Stimulated activated CD4-positive, alpha-beta T cell treated with anti-CD3 and anti-CD28 coated beads, Interleukin-1b, Interleukin-23, amount 100 ng/mL, for 24 hours (primary cell): ENCODE measurements at regions not wholly inside any gene's neighbourhood (a gene's known extent, or its start where the extent isn't known, plus 50 kb on each side); places are given as distances from the start of the nearest gene placed in this dataset.
"Not testable (repeated sequence)": the region's sequence is repeated elsewhere in the genome, so short reads cannot be mapped to it uniquely, and the experiment has no call there.

ENCODE experiments used
- DNase-seq, 4 experiments: peaks; one replicate each; pipeline ENCODE4 v3.0.0-alpha.2; 2020; ENCODE audit warnings: low read depth in 4 of 4, low spot score in 1 of 4

DNA sequence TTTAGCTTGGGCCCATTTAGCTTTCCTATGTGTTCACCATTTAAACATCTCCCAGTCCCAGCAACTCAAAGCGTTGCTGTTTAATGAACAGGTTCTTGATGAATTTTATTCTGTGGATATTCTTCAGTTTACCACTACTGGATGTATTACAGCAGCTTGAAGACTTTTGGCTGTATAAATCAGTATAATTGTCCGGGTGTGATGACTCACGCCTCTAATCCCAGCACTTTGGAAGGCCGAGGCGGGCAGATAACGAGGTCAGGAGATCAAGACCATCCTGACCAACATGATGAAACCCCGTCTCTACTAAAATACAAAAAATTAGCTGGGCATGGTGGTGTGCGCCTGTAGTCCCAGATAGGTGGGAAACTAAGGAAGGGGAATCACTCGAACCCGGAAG lies 1286.7 kb upstream of the EYS start:
- DNase-seq: not testable (repeated sequence)

DNA sequence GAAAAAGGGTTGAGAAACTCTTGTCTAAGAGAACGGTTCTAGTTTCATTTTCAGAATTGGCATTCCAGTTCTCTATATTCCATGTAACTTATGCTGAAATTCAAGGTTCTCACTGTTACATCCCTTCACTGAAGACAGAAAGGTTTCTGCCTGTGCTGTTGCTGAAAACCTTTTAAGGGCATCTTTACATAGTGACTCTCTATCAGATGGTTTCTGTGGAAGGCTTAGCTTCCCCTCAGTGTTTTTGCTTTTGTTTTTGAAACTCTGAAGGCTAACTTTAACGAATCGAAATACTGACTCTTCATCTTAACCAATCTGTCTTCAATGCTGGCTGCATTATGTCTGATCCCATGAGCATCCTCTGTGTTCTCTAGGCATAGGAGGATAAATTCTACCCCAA lies 1286.2 kb upstream of the EYS start:
- no peak for DNase-seq

DNA sequence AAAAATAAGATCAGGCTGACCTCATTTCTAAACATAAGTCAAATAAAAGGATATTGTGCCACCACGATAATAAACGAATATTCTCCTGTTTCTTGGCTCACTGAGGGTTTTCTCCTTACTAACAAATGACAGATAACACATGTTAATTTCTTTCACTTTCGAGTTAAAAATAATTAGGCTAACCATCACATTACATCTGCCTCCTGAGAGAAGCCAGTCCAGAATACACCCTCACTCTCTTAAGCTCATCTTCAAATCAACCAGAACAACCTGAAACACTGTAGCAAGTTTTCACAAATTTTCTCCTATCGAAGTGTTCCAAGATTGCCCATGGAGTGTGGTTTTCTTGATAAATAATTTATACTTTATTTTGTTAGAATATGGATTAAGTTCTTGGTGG lies 1285.6 kb upstream of the EYS start:
- no peak for DNase-seq

DNA sequence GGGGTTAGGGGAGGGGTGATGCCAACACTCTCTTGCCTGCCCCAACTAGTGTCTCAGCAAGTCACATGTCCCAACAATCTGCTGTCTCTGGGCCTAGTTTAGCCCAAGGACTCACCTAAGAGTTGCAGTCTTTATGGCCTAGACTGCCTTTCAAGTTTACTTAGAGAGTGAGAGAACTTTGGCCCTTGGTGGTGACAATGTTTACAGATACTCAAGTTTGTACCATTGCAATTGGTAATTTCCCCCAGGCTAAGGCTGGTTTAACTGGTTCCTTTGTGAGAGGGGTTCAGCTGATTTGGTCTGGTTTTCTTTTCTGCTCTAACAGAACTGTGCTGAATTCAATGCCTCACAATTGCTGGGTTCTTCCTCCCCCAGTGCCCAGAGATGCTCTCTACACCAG lies 1279.9 kb upstream of the EYS start:
- DNase-seq: no peak

DNA sequence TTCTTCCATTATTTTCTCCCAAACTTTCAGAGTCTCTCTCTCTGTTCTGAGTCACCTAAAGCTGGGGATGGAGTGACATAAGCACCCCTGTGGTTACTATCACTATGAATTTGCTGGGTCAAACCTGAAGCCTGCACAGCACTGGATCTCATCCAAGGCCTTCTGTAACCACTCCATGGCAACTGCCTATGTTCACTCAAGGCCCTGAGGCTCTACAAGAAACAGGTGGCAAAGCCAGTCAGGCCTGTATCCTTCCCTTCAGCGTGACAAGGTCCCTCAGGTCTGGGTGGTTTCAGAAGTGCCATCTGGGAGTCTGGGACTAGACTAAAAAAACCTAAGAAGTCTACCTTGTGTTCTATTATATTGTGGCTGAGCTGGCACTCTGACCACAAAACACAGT lies 1278.8 kb upstream of the EYS start:
- DNase-seq: no peak

DNA sequence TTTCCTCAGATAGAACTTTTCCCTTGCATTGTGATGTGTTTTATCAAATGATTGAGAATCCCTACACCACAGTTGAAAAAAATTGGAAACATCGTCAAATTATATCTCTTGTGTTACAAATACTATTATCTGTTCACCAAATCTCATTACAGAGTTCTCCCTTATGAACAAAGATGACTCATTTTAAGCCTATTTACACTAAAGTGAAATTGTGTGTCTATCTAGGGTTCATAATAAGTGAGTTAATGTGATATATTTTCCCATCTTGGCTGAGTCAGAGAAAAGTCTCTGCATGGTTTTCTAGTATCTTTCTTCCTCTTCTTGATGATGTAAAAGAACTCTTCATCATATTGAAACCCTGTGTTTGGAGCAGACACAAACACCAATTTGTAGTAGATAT lies 1263.3 kb upstream of the EYS start:
- no peak for DNase-seq

DNA sequence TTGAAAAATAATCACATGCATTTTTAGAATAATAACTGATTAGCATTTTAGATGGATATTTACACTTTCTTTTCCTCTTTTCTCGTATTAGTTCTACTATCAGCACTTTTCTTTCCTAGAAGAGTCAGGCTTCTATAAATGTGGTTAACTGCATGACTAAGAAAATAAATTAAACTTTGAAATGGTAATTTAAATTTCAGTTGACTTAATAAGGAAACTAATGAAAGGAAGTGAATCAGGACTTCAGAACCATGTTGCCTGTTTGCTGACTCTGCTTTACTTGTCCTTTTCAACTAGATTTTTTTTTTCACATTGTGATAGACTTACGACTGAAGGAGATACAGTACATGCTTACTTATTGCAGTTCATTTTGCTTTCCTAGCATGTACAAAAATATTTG lies 1258.2 kb upstream of the EYS start:
- DNase-seq: no peak

DNA sequence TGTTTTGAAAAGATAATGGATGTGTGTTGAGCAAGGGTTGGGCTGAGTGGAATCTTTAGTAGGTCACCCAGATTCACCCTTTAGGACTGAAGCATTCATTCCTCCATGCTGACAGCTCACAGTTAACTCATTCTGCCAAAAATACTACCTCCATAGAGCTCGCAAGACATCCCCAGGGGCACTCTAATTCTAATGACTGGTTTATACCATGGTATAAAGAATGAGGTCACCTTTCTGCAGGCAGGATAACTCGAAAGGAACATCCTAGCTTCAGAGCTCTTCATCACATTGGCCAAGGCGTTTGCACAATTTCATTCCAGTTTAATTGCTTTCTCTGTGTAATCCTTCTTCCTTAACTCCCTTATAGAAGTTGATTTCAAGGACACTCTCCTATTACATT lies 1257.2 kb upstream of the EYS start:
- DNase-seq: no peak

DNA sequence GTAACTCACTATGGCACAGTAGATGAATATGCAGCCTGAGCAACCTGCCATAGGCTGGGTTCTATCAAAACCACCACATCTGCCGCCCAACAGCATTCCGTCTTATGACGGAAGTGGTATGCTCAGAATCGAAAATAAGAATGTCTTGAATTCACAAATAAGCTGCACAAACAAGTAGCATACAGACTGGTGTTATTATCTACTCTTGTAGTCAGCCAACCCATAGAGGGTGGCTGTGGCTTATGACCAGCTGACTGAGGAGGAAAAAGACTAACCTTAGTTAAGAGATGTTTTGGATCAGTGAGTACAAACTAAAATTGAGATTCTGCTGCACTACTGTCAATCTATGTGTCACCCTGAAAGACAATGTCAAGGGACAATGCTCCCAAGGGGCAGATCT lies 1255.1 kb upstream of the EYS start:
- no peak for DNase-seq

DNA sequence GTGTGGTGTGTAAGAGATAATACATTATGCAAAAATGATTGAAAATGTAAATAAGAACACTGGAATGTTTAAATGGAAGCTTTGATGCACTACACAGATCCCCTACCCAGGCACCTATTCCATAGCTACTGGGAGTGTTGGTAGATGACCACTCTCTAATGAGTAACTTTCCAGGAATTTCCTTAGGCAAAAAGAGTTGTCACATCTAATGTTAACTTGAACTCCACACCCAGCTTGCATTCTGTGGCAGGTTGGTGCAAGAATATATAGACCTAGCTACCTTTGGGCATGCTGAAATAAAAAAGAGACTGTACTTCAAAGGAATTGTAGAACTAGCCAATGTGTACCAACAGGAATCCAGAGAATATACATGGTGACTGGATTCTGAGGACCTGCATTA lies 1254.2 kb upstream of the EYS start:
- DNase-seq: no peak

DNA sequence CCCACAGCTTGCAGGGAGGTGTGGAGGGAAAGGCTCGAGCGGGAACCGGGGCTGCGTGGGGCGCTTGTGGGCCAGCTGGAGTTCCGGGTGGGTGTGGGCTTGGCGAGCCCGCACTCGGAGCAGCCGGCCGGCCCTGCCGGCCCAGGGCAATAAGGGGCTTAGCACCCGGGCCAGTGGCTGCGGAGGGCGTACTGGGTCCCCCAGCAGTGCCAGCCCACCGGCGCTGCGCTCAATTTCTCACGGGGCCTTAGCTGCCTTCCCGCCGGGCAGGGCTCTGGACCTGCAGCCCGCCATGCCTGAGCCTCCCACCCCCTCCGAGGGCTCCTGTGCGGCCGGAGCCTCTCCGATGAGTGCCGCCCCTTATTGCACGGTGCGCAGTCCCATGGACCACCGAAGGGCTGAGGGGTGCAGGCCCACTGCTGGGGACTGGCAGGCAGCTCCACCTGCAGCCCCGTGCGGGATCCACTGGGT lies 1242.2 kb upstream of the EYS start:
- no peak for DNase-seq

DNA sequence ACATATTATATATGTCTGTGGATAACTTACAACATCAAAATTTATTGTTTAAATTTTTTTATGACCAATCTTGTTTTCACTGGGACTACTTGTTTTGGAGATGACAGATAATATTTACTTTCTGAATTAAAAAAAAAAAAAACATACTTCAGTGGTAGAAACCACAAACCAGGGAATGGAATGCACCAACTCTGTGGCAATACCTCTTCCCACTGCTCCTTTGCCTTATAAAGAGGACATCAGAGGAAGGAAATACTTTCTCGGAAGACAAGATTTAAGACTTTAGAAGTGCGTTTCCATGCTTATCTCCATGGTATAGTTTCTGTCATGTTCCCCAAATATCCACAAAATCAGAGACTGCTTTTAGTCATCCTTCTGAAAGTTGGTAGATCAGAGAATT lies 1241.1 kb upstream of the EYS start:
- DNase-seq: no peak

DNA sequence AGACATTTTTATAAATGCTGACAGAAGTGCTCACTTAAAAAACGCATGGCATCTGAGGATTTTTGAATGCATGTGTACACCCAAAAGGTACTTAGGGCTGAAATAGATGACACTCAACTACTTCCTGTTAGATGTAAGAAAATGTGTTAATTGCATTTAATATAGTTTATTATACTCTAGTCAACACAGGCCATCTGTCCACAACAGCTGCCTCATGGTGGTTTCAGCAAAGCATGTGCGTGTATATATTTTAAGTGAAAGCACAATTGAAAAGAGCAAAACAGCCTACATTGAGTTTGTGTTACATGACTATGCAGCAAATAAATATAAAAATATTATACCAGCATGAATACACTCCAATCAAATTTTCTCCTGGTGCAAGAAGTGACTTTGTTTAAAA lies 1233.0 kb upstream of the EYS start:
- no peak for DNase-seq

DNA sequence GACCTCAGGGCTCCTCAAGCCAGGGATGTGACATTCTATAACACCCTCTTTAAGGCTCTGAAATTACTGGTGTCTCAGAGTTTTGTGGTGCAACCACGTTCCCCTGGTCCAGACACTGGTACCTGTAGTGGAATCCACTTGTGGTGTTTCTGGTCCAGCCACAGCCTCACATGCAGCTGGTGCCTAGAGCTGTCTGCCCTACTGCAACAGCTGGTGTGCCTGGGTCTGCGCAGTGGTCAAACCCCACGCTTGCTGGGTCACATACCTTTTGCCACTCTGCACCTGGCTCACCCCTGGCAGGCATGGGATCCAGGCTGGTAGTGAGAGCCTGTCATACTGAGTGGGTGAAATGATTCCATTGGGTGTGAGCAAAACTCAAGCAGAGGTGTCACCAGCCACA lies 1230.2 kb upstream of the EYS start:
- no peak for DNase-seq

DNA sequence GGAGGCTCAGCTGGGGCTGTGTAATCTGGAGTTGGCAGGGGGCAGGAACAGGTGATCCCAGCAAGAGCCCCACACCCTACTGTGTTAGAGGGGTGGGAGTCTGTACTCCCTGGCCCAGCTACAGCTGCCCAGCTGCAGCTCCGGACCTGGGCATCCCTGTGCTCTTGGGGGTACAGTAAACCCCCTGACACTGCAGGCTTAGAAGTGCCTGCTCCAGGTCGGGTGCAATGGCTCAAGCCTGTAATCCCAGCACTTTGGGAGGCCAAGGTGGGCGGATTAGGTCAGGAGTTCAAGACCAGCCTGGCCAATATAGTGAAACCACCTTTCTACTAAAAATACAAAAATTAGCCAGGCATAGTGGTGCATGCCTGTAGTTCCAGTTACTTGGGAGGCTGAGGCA lies 1228.6 kb upstream of the EYS start:
- DNase-seq: no peak

DNA sequence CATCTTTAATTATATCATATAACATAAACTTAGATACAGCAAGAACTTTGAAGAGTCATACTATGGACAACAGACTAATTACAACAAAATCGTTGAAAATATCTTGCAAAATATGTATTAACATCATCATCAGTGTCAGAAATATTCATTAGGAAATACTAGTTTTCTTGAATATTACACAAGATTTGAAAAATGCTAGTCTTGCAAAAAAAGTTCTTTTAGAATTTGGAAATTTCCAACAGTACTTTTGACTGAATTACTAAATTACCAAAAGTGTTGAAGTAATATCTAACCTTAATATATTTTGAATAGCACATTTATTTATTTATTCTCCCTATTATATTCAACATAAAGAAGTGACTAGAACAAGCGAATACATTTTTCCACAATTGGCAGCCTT lies 1224.8 kb upstream of the EYS start:
- no peak for DNase-seq

DNA sequence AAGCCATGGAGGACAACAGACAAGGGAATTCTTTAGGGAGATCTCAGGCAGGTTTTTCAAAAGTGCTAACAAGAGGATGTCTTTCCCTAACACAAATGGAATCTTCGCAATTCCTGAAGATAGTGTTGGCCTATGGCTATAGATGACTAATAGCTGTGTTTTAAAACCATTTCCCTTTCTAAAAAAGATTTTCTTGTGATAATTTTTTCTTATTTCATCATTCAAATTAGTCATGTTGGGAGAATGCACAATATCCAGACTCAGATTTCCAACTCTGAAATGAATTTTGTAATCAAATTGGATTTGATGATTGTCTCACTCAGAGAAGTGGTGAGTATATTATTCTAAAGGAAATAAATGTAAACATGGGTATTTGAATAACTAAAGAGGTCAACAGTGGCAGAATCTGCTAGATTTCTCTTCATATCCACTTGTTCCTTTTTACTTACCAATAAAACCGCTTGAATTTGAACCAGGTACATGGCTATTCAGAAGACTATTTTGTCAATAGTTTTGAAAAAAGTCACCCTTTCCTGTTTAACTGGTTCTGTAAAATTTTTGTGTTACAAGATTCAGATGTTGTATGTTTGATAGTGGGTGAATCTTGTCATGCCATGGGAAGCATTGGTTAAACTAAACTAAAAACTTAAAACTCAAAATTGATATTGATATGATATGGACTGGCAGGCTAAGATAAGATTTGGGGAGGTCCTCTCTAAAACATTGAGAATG lies 1223.7 kb upstream of the EYS start:
- DNase-seq: no peak

DNA sequence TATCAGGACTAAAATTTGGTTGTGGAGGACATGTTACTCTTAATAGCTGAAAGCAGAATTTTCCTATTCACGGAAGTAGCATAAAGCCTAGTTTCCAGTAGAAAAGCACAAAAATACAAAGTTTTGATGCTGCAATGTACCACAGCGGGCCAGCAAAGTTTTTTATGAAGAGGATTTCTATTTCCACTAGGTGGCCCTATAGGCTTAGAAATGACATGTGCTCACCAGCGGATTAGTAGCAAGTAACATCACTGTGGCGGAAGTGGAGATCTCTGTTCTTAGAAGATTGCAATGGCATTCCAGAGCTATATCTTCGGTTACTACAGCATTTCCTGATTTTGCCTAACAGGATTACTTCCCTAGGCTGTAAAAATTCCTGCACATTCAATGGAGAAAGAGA lies 1219.0 kb upstream of the EYS start:
- DNase-seq: no peak

DNA sequence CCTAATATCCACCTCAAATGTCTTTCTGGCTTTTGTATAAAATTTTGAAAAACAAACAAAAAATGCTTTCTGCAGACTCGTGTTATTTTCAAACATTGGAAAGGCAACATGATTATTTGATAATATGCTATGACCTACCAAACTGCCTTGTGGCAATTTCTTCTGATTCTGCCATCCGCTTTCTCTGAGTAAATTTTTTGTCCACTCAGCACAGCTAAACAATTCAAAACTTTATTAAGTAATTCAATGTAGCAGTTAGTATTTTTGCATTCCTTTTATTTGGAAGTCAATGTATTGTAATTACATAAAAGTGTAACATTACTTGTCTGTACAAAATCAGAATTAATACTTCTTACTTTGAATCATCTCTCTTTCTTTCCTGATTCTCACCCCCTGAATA lies 1206.6 kb upstream of the EYS start:
- DNase-seq: no peak

DNA sequence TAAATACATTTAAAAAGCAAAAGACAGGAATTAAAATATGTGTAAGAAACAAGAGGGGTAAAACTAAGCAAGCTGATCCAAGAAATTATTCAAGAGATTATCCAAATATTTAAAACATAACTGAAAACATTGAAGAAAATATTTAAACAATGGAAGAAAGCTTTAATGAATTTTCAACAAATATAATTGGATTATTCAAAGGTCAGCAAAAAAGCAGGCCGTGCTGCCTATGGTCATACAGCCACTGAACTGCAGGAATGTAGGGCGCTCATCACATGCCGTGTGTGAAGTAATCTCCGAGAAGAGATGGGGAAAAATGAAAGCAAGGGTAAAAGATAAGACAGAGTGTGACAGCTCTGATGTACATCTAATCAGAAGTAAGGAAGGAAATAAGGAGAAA lies 1195.4 kb upstream of the EYS start:
- no peak for DNase-seq

DNA sequence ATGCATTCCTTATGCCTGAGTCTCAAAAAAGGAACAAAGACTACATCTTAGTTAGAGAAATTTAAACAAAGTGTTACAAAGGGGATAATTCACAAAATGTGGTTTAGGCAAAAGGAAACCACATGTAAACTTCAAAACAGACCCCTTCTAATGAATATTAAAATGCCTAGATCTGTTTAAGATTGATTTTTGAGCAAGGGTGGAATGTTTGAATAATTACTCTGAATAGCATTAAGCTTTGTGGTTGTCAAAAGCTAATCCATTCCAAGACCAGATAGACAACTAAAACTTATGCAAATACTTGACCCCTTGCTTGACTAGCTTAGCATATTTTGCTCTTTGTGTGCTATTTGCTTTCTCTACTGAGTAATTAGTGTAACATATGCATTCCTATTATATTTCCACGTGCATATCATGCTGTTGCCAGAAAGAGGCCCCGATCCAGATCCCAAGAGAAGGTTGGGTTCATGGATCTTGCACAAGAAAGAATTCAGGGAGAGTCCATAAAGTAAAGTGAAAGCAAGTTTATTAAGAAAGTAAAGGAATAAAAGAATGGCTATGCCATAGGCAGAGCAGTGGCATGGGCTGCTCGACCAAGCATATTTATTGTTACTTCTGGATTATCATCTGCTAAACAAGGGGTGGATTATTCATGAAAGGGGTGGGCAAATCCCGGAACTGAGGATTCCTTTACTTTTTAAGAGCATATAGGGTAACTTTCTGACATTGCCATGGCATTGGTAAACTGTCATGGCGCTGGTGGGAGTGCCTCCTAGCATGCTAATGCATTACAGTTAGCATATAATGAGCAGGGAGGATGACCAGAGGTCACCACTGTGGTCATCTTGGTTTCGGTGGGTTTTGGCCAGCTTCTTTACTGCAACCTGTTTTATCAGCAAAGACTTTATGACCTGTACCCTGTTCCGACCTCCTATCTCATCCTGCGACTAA lies 1193.4 kb upstream of the EYS start:
- no peak for DNase-seq

DNA sequence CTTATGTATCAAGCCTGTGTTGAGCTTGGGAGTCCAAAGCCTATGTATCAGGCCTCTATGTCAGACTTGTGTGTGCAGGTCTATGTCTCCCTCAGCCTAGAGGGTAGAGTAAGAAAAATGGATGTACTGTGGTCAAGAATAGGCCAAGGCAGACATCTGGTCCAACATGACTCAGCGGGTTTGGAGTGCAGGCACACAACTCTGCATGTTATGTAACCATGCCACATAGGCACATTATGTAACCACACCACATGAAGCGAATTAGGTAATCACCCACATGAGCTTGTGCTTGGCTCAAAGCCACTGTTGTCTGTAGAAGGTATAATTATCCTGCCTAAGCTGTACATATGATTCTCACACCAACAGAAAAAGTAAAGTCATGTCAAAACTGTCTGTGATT lies 1190.5 kb upstream of the EYS start:
- DNase-seq: no peak

DNA sequence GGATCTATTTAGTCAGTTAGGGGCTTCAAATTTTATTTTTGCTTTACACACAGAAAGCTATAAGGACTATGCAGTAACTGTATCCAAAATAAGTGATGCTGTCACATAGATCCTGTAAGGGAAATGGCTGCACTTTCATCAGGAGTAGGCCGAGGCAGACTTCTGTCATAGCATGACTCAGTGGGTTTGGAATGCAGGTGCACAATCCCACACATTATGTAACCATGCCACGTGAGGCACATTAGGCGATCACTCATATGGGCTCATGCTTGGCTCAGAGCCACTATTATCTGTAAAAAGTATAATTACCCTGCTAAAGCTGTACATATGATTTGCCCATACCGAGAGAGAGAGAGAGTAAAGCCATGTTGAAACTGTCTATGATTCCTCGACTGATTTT lies 1189.4 kb upstream of the EYS start:
- no peak for DNase-seq
